Upper lobe of left lung (tissue), 4 donors: ENCODE measurements at regions not wholly inside any gene's neighbourhood (a gene's known extent, or its start where the extent isn't known, plus 50 kb on each side); places are given as distances from the start of the nearest gene placed in this dataset.

Experiments
- POLR2A ChIP-seq, 4 donors: fragments of 450-650 bp; IDR thresholded peaks; one replicate each; pipeline ENCODE4 v1.5.1; 2016 to 2017; ENCODE audit warnings: antibody characterized with exemption in 4 of 4, mild to moderate bottlenecking in 2 of 4
- POLR2AphosphoS5 ChIP-seq, 2 donors: sonication (generic); formaldehyde crosslinking; IDR thresholded peaks; one replicate each; pipeline ENCODE4 v1.5.1; 2017; ENCODE audit warnings: antibody characterized with exemption in 2 of 2

DNA sequence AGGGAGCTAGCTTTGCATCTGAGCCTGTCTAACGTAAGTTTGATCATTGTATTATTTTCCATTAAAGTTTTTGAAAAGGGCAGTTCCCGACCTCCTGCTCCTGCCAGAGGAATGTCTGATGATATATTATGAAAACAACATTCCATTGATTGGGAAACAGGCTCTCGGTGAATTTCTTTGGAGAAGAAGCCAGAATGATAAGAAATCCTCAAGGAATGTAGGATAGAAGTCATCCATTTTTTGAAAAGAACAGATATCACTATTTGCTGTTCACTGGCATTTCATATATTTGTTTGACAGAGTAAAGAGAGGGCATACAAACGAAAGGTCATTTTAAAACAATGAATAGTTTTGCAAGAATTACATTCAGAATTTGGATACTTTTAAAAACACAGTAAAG is 781.0 kb upstream of the HTR2C start:
- no peak for TF ChIP-seq POLR2AphosphoS5 (IDR thresholded peaks at IDR 0.05)
- TF ChIP-seq POLR2A (IDR thresholded peaks at IDR 0.05) = no peak
